Islet precursor cell (in vitro differentiated cells): ENCODE measurements at regions not wholly inside any gene's neighbourhood (a gene's known extent, or its start where the extent isn't known, plus 50 kb on each side); places are given as distances from the start of the nearest gene placed in this dataset.

Experiments used
- DNase-seq: peaks from one replicate; pipeline ENCODE4 v3.0.0-alpha.2; 2018

GRCh38 chr16:6021276-6021943 lies 923.8 kb upstream of the EEF2KMT start:
- no peak for DNase-seq

- no peak for DNase-seq
Observed at GRCh38 chr16:6020162-6020985, 922.8 kb upstream of the EEF2KMT start.

GRCh38 chr16:6019490-6019991 lies 921.9 kb upstream of the EEF2KMT start:
- peak; percentile 59 for DNase-seq

- peak; percentile 59 for DNase-seq
Observed at GRCh38 chr16:6018848-6019489, 921.4 kb upstream of the EEF2KMT start.

GRCh38 chr16:6016530-6017184 lies 919.1 kb upstream of the EEF2KMT start:
- peak; percentile 68 for DNase-seq

- no peak for DNase-seq
Observed at GRCh38 chr16:6012716-6013115, 915.1 kb upstream of the EEF2KMT start.

- DNase-seq: no peak
Observed at GRCh38 chr16:6009151-6009550, 911.6 kb upstream of the EEF2KMT start.

GRCh38 chr16:6008670-6009069 lies 911.1 kb upstream of the EEF2KMT start:
- no peak for DNase-seq

- DNase-seq: no peak
Observed at GRCh38 chr16:5993356-5993755, 895.8 kb upstream of the EEF2KMT start.

- no peak for DNase-seq
Observed at GRCh38 chr16:5982979-5983378, 885.4 kb upstream of the EEF2KMT start.

GRCh38 chr16:5979905-5980550 lies 882.4 kb upstream of the EEF2KMT start:
- DNase-seq: peak; percentile 78

GRCh38 chr16:5977329-5977728 lies 879.7 kb upstream of the EEF2KMT start:
- DNase-seq: no peak

- no peak for DNase-seq
Observed at GRCh38 chr16:5972747-5973146, 875.2 kb upstream of the EEF2KMT start.

- DNase-seq: no peak
Observed at GRCh38 chr16:5971924-5972323, 874.3 kb upstream of the EEF2KMT start.

- DNase-seq: no peak
Observed at GRCh38 chr16:5971106-5971505, 873.5 kb upstream of the EEF2KMT start.

- no peak for DNase-seq
Observed at GRCh38 chr16:5966004-5966403, 868.4 kb upstream of the EEF2KMT start.

GRCh38 chr16:5965321-5965720 lies 867.7 kb upstream of the EEF2KMT start:
- DNase-seq: no peak

GRCh38 chr16:5951486-5951885 lies 853.9 kb upstream of the EEF2KMT start:
- no peak for DNase-seq

GRCh38 chr16:5944971-5945370 lies 847.4 kb upstream of the EEF2KMT start:
- no peak for DNase-seq

- DNase-seq: no peak
Observed at GRCh38 chr16:5938607-5939006, 841.0 kb upstream of the EEF2KMT start.

- DNase-seq: no peak
Observed at GRCh38 chr16:5932906-5933305, 835.3 kb upstream of the EEF2KMT start.

GRCh38 chr16:5928476-5929065 lies 831.0 kb upstream of the EEF2KMT start:
- DNase-seq: no peak
